Progenitor cell of endocrine pancreas (in vitro differentiated cells): ENCODE measurements at regions not wholly inside any gene's neighbourhood (a gene's known extent, or its start where the extent isn't known, plus 50 kb on each side); places are given as distances from the start of the nearest gene placed in this dataset.

Experiments
- DNase-seq: peaks from one replicate; pipeline ENCODE4 v3.0.0; 2021; ENCODE audit warnings: low spot score; ENCODE audit not compliant: unreplicated experiment
- H3K27ac Mint-ChIP-seq: 2 replicates; pipeline ENCODE4 v1.8.0; 2021; ENCODE audit warnings: mild to moderate bottlenecking, moderate library complexity, mixed read lengths
- H3K27me3 Mint-ChIP-seq: 2 replicates; pipeline ENCODE4 v1.8.0; 2021; ENCODE audit warnings: mixed read lengths
- H3K36me3 Mint-ChIP-seq: 2 replicates; pipeline ENCODE4 v1.8.0; 2022; ENCODE audit warnings: mixed read lengths; ENCODE audit not compliant: insufficient read depth
- H3K4me1 Mint-ChIP-seq: 2 replicates; pipeline ENCODE4 v1.8.0; 2021; ENCODE audit warnings: low read depth, mixed read lengths
- H3K4me3 Mint-ChIP-seq: 2 replicates; pipeline ENCODE4 v1.8.0; 2021; ENCODE audit warnings: low read depth, mild to moderate bottlenecking, moderate library complexity, mixed read lengths
- H3K9me3 Mint-ChIP-seq: 2 replicates; pipeline ENCODE4 v1.8.0; 2021; ENCODE audit warnings: low read depth, mixed read lengths
- TF ChIP-seq, protein P1 (sequence below): fragments of 200-600 bp; sonication (generic); IDR thresholded peaks from one replicate; pipeline ENCODE4 v1.5.0; 2021; ENCODE audit warnings: antibody characterized with exemption, mild to moderate bottlenecking; ENCODE audit not compliant: unreplicated experiment

GRCh38 chr7:69476416-69476815 lies 121.9 kb upstream of the AUTS2 start:
- H3K36me3 Mint-ChIP-seq, result no peaks in the 10 kb centered on the region
- peaks cover 3% of the 10 kb centered on the region for H3K27me3 Mint-ChIP-seq
- no peak for DNase-seq
- TF ChIP-seq, protein P1, sequence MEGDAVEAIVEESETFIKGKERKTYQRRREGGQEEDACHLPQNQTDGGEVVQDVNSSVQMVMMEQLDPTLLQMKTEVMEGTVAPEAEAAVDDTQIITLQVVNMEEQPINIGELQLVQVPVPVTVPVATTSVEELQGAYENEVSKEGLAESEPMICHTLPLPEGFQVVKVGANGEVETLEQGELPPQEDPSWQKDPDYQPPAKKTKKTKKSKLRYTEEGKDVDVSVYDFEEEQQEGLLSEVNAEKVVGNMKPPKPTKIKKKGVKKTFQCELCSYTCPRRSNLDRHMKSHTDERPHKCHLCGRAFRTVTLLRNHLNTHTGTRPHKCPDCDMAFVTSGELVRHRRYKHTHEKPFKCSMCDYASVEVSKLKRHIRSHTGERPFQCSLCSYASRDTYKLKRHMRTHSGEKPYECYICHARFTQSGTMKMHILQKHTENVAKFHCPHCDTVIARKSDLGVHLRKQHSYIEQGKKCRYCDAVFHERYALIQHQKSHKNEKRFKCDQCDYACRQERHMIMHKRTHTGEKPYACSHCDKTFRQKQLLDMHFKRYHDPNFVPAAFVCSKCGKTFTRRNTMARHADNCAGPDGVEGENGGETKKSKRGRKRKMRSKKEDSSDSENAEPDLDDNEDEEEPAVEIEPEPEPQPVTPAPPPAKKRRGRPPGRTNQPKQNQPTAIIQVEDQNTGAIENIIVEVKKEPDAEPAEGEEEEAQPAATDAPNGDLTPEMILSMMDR, result no peak
- H3K27ac Mint-ChIP-seq, result no peak overlapping the region
- H3K4me3 Mint-ChIP-seq, result no peak overlapping the region
- H3K4me1 Mint-ChIP-seq, result peaks cover 5% of the 10 kb centered on the region
- H3K9me3 Mint-ChIP-seq, result no peaks in the 10 kb centered on the region

DNA sequence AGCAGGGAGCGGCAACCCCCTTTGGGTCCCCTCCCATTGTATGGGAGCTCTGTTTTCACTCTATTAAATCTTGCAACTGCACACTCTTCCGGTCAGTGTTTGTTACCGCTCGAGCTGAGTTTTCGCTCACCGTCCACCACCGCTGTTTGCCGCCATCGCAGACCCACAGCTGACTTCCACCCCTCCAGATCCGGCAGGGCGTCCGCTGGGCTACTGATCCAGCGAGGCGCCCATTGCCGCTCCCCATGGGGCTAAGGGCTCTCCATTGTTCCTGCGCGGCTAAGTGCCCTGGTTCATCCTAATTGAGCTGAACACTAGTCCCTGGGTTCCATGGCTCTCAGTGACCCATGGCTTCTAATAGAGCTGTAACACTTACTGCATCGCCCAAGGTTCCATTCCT lies 115.6 kb upstream of the AUTS2 start:
- Mint-ChIP-seq H3K9me3 (no peaks in the 10 kb centered on the region), H3K27me3 (peaks cover 14% of the 10 kb centered on the region), H3K36me3 (no peaks in the 10 kb centered on the region), H3K4me1 (peaks cover 5% of the 10 kb centered on the region), H3K4me3 (no peak overlapping the region), H3K27ac (no peak overlapping the region)
- DNase-seq, result no peak
- TF ChIP-seq, protein P1, result no peak

GRCh38 chr7:69489533-69489932 lies 108.7 kb upstream of the AUTS2 start:
- Mint-ChIP-seq H3K27me3 (peaks cover 16% of the 10 kb centered on the region), H3K4me1 (peaks cover 2% of the 10 kb centered on the region), H3K9me3 (no peaks in the 10 kb centered on the region), H3K36me3 (no peaks in the 10 kb centered on the region), H3K4me3 (no peak overlapping the region), H3K27ac (no peak overlapping the region)
- TF ChIP-seq, protein P1, result no peak
- DNase-seq, result no peak

DNA sequence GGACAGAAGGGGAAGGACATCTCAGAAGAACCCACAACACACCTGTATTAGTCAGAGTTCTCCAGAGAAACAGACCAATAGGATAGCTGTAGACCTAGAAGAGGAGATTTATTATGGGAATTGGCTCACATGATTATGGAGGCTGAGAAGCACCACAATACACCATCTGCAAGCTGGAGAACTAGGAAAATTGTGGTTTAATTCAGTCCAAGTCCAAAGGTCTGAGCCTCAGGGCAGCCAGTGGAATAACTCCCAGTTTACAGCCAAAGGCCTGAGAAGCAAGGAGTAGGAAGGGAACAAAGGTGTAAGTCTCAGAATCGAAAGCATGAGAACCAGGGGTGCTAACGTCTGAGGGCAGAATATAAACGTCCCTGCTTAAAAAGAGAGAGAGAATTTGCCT lies 99.6 kb upstream of the AUTS2 start:
- H3K27ac Mint-ChIP-seq, result no peak overlapping the region
- peaks cover 18% of the 10 kb centered on the region for H3K9me3 Mint-ChIP-seq
- peaks cover 4% of the 10 kb centered on the region for H3K4me1 Mint-ChIP-seq
- no peak overlapping the region for H3K4me3 Mint-ChIP-seq
- peaks cover 10% of the 10 kb centered on the region for H3K27me3 Mint-ChIP-seq
- DNase-seq, result no peak
- peaks cover 1% of the 10 kb centered on the region for H3K36me3 Mint-ChIP-seq
- TF ChIP-seq, protein P1, result no peak

DNA sequence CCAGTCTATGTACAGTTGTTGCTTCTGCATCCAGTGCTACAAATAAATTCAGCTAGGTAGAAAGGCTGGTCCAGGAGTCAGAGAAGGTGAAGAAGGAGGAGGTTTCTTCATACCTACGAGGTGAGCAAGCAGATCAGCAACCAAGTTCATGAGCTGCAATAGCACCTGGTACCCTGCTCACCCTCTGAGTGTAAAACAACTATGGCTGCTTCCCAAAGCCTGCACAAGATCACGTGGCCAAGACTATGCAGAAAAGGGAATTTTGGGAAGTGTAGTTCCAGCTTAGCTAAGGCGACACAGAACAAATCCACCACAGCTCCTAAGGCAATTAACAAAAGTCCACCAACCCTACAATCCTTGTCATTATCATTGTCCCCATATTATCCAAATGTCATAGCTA lies 95.9 kb upstream of the AUTS2 start:
- TF ChIP-seq, protein P1, result no peak
- DNase-seq, result no peak
- peaks cover 3% of the 10 kb centered on the region for H3K27me3 Mint-ChIP-seq
- H3K4me1 Mint-ChIP-seq, result peaks cover 12% of the 10 kb centered on the region
- no peak overlapping the region for H3K4me3 Mint-ChIP-seq
- H3K9me3 Mint-ChIP-seq, result peaks cover 18% of the 10 kb centered on the region
- peaks cover 1% of the 10 kb centered on the region for H3K36me3 Mint-ChIP-seq
- H3K27ac Mint-ChIP-seq, result no peak overlapping the region
